Stimulated activated CD4-positive, alpha-beta T cell treated with anti-CD3 and anti-CD28 coated beads, Interleukin-4, amount 100 ng/mL, for 24 hours (primary cell): ENCODE measurements at regions not wholly inside any gene's neighbourhood (a gene's known extent, or its start where the extent isn't known, plus 50 kb on each side); places are given as distances from the start of the nearest gene placed in this dataset.
"Not testable (repeated sequence)": the region's sequence is repeated elsewhere in the genome, so short reads cannot be mapped to it uniquely, and the experiment has no call there.

Experiments used
- DNase-seq: peaks from one replicate; pipeline ENCODE4 v3.0.0-alpha.2; 2020

GRCh38 chr14:81765651-81766275 is 232.1 kb upstream of the SEL1L start:
- no peak for DNase-seq

- DNase-seq, result no peak
Measured at GRCh38 chr14:81766321-81766915, 232.8 kb upstream of the SEL1L start.

GRCh38 chr14:81767266-81767995 is 233.8 kb upstream of the SEL1L start:
- DNase-seq, result no peak

DNA sequence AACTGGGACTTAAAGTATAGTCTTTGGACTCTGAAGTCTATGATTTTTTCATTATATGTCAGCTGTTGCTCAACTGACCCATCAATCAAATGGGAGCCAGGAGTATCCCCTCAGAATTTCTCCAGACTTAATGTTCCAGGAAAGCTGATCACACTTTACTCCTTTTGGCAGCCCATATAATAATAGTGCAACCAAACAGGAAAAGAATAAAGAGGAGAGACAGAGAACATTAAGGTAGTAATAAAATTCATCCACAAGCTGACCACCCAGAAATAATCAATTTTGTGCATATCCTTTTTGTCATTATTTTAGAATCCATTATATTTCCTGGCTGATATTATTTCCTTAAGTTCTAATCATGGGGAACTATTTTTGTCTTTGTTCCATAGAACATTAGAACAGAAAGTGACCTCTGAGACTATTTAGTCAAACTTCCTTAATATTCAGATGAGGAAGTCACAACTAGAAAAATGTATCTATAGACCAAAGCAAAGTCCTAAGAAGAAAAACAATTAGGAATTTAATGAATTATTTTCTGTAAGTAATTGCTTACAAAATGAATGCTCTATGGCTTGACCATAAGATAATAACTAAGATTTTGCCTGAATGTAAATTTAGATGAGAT is 238.1 kb upstream of the SEL1L start:
- no peak for DNase-seq

DNA sequence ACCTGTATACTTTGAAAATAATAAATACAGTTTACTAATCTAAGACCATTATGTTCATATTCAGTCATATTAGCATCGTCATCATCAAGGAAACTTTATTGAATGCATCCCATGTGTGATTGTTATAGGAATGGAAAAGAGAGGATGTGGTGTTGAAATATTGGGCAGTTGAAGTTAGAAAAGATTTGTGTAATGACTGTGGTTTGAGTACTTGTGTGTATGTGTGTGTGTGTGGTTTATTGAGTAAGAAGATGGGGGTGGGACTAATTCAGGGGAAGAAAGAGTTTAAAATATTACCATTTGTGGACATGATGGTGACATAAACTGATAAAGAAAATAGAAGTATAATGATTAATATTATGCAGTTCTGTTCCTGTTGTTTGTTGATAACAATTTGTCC is 238.7 kb upstream of the SEL1L start:
- DNase-seq, result no peak

DNA sequence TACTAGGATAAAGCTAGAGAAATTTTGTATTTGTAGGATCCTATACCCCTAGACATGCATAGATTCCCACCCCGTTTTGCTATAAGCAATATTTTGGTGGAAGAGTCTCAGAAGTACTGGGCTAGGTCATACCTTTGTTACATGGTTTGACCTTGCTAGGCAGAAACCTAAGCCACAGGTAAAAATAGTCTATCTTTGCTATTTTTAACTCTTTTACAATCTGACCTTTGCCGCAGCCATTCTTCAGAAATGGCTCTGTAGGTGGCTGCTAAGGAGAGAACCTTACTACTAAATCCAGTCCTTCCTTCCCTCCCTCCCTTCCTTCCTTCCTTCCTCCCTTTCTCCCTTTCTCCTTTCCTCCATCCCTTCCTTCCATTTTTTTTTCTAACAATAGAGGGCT is 242.9 kb upstream of the SEL1L start:
- no peak for DNase-seq

DNA sequence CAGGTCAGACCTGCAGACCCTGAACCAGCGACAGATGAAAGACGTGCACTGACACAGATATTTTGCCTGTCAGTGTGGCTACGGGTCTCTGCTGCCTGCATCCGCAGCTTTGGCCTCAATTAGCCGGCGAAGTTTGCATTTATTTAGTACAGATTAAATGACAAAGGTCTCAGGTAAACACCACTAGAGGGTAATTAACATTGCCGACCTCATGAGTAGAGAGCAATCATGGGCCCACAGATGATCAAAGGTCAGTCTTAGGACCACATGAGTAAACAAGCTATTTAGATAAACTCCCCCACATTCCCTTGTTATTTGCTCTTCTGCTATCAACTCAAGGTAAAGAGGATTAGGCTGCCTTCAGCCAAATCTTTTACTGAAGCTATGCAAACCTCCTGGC is 248.1 kb upstream of the SEL1L start:
- DNase-seq, result not testable (repeated sequence)

- DNase-seq, result no peak
Measured at GRCh38 chr14:81784084-81784483, 250.4 kb upstream of the SEL1L start.

DNA sequence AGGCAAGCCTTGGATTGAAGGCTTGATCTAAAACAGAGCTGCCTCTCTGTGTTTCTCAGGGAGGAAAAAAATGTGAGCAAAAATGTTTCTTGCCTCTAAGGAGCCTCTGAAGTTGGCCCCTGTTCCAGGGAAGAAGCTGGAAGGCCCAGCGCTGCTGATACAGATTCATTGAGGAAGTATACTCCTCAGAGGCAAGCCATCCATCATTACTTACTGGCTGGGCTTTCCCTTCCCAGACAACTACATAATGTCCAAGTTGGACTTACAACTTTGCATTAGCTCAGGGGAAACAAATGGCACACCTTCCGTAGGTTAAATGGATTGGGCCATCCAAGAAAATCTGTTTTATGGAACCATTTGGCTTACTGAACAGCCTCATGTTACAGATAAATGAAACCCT is 263.7 kb upstream of the SEL1L start:
- no peak for DNase-seq

- DNase-seq, result no peak
Measured at GRCh38 chr14:81801921-81802320, 268.3 kb upstream of the SEL1L start.

DNA sequence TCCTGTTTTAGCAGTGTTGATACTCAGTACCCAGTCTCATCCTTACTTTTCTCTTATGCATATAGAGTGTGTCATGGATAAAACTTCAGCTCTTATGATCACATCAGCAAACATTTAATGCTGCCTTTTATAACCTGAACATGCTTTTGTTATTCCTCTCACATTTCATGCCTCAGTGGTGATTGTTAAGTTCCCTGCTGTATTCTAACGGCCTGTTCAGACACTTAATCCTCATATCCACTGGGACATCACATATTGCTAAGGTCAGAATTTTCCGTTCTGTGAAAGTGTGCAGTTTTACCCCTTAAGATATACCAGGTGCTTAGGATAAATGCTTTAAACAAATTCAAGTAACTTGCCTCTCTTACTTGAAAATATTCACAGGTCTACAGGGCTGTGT is 268.7 kb upstream of the SEL1L start:
- no peak for DNase-seq

- DNase-seq, result no peak
Measured at GRCh38 chr14:81805785-81806184, 272.1 kb upstream of the SEL1L start.

DNA sequence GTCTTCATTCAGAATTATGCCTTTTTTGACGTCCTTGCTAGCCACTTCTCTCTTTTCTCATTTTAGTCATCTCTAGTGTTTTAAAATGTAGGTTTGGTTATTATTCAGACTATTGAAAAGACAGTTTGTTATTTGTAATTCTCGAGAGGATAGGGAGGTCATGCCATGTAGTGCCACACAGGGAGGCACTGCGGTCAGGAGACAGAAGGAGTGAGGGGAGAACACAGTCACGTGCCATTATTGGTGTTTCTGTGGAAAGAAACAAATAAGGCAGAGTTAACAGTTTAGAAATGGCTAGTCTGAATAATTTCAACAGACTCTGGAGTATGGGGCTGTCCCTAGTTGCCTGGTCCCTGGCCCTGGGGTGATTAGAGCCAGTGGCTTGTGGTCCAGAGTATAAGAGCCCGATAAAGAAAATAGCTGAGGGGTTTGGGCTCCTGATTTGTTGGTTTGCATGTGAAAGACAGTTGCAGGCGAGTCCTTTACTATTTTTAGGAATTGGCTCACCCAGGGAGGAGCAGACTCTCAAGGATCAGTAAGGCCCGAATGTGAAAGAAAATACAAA is 278.1 kb upstream of the SEL1L start:
- no peak for DNase-seq

- DNase-seq, result no peak
Measured at GRCh38 chr14:81818271-81818670, 284.6 kb upstream of the SEL1L start.

- DNase-seq, result no peak
Measured at GRCh38 chr14:81819344-81819743, 285.7 kb upstream of the SEL1L start.

DNA sequence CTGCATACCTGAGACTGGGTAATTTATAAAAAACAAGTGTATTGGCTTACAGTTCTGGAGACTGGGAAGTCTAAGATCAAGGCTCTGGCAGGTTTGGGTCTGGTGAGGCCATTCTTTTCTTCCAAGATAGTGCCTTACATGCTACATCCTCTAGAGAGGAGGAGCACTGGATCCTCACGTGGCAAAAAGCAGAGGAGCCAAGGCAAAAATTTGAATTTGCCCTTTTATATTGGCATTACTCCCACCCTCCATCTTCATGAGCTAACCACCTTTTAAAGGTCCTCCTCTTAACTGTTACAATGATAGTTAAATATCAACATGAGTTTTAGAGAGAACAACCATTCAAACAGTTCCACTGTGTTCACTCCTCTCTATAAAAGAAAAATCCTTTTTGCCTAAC is 286.3 kb upstream of the SEL1L start:
- DNase-seq, result no peak

DNA sequence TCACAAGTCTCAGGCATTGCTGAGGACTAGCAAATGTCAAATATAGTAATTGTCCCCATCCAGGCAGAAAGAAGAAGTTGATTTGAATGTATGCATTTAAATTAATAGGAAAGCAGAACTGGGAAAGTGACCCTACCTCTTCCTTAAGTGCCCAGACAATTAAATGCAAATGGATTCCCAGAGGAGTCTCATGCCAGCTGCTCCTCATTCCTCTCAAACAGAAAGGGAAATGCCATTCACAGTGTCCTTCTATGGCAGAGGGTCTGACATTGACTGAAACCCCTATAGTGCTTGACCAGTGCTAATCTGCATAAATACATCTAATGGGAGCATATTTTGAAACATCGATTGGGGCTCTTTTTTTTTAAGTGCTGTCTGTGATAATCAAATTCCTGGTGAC is 292.4 kb upstream of the SEL1L start:
- no peak for DNase-seq

GRCh38 chr14:81829447-81829846 is 295.8 kb upstream of the SEL1L start:
- no peak for DNase-seq

GRCh38 chr14:81831128-81831820 is 297.6 kb upstream of the SEL1L start:
- DNase-seq, result no peak

- no peak for DNase-seq
Measured at GRCh38 chr14:81834308-81834707, 300.7 kb upstream of the SEL1L start.

- DNase-seq, result no peak
Measured at GRCh38 chr14:81837304-81837703, 303.7 kb upstream of the SEL1L start.

GRCh38 chr14:81839056-81839455 is 305.4 kb upstream of the SEL1L start:
- DNase-seq, result no peak

DNA sequence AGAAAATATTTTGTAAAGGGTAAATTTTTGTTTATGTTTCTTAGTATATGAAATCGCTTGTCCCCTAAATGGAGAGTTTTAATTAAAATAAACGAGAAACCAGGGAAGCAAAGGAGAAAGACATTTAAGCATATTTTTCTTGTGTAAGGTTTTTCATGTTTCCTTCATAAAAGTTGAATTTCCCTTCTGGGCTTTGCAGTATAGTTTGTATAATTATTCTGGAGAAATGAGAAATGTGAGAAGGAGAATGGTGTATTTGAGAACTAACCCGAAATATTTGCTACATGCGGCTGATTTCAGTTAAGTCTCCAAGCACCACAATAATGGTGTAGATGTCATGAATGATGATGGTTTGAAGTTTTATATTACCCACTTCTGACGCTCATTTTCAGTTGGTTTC is 307.7 kb upstream of the SEL1L start:
- DNase-seq, result no peak
